HepG2 (cell line): ENCODE measurements at regions not wholly inside any gene's neighbourhood (a gene's known extent, or its start where the extent isn't known, plus 50 kb on each side); places are given as distances from the start of the nearest gene placed in this dataset.

ENCODE experiments used
- ATAC-seq: fragments of 200-7000 bp; cut with Tn5 transposase; 3 replicates; pipeline ENCODE4 v1.9.1; 2020; ENCODE audit warnings: mild to moderate bottlenecking, moderate library complexity
- BruUV-seq: library from RNA; stranded (reverse); fragments of 400-500 nt; replicated peaks from 2 replicates; lab custom pipeline; 2021; lab: Mats Ljungman, UMichigan
- CTCF ChIA-PET: fragments of 300-600 bp; formaldehyde crosslinking; extraction: SDS; loops from one replicate; lab custom pipeline; 2021; ENCODE audit warnings: low total read pairs, inconsistent platforms, low intra/inter-chr PET ratio; lab: Yijun Ruan, JAX
- POLR2A ChIA-PET: fragments of 350-600 bp; sonication (Branson Sonifier 250); formaldehyde crosslinking; loops from one replicate; lab custom pipeline; 2020; ENCODE audit warnings: antibody characterized with exemption, inconsistent platforms; lab: Yijun Ruan, JAX
- DNase-seq: peaks from one replicate; pipeline ENCODE4 v3.0.0-alpha.2; 2015; ENCODE audit warnings: low spot score
- FAIRE-seq: peaks from 3 replicates; lab custom pipeline; 2011; peaks lifted over from hg19 to GRCh38; lab: Jason Lieb, UNC
- H2AFZ ChIP-seq: one replicate; pipeline ENCODE4 v1.6.1; 2011; ENCODE audit warnings: low read length, inconsistent platforms
- H3K27ac ChIP-seq: fragments of 300-600 bp; 3 replicates; pipeline ENCODE4 v1.8.0; 2011; ENCODE audit warnings: mixed run types, mild to moderate bottlenecking, mixed read lengths, low read length, inconsistent platforms; ENCODE audit not compliant: insufficient read depth; ENCODE audit errors: extremely low read length
- H3K27me3 ChIP-seq, 2 experiments: fragments of 200-600 bp in 1 of 2; 2 replicates in 1 of 2; 3 replicates in 1 of 2; pipeline versions ENCODE4 v1.6.0 to v1.8.0; 2011; ENCODE audit warnings: low read length in 2 of 2, mild to moderate bottlenecking in 2 of 2, moderate library complexity in 2 of 2, inconsistent platforms in 1 of 2; ENCODE audit not compliant: insufficient read depth in 2 of 2, control insufficient read depth in 1 of 2
- H3K36me3 ChIP-seq, 2 experiments: fragments of 200-600 bp in 1 of 2; replicated peaks in 1 of 2; 2 replicates in 1 of 2; 3 replicates in 1 of 2; pipeline versions ENCODE4 v1.5.1 to v1.8.0; 2011; ENCODE audit warnings: low read length in 2 of 2, inconsistent platforms in 1 of 2; ENCODE audit not compliant: insufficient read depth in 2 of 2, control insufficient read depth in 1 of 2
- H3K4me1 ChIP-seq: 2 replicates; pipeline ENCODE4 v1.5.1; 2012; ENCODE audit warnings: low read length, inconsistent platforms; ENCODE audit not compliant: insufficient read depth
- H3K4me2 ChIP-seq: 2 replicates; pipeline ENCODE4 v1.6.0; 2011; ENCODE audit warnings: low read depth, low read length, inconsistent platforms
- H3K4me3 ChIP-seq, 3 experiments: fragments of 200-600 bp in 1 of 3; sonication (generic), shearing (Covaris generic) in 1 of 3; replicated peaks in 1 of 3; 2 replicates each; pipeline ENCODE4 v1.5.1; 2011 to 2016; ENCODE audit warnings: low read length in 3 of 3, inconsistent platforms in 2 of 3, low read depth in 2 of 3, mild to moderate bottlenecking in 2 of 3, control low read depth in 1 of 3, mixed read lengths in 1 of 3; ENCODE audit not compliant: insufficient read depth in 1 of 3
- H3K79me2 ChIP-seq: one replicate; pipeline ENCODE4 v1.6.1; 2011; ENCODE audit warnings: low read length, inconsistent platforms; ENCODE audit not compliant: insufficient read depth
- H3K9ac ChIP-seq: 2 replicates; pipeline ENCODE4 v1.6.0; 2011; ENCODE audit warnings: mild to moderate bottlenecking, low read depth, low read length, inconsistent platforms; ENCODE audit not compliant: insufficient read depth
- H3K9me3 ChIP-seq: 2 replicates; pipeline ENCODE4 v1.5.1; 2012; ENCODE audit warnings: mild to moderate bottlenecking, low read length
- H4K20me1 ChIP-seq: 2 replicates; pipeline ENCODE4 v1.6.0; 2011; ENCODE audit warnings: inconsistent platforms, mild to moderate bottlenecking, low read length, moderate library complexity; ENCODE audit not compliant: insufficient read depth
- BHLHE40 ChIP-seq: IDR thresholded peaks from 2 replicates; pipeline ENCODE4 v1.6.1; 2011; ENCODE audit warnings: low read length, improper control_type of control experiment
- ZNF431 ChIP-seq: sonication (generic); formaldehyde crosslinking; IDR thresholded peaks from 2 replicates; pipeline ENCODE4 v1.9.0; 2022; ENCODE audit warnings: missing genetic modification reagents, low read depth, mild to moderate bottlenecking, borderline replicate concordance
- WGBS: methylation state at CpG from one replicate; pipeline ENCODE4 v1.1.6; 2017; ENCODE audit warnings: low lambda C conversion rate; 5-methylcytosine and 5-hydroxymethylcytosine counted together
- in situ Hi-C: cut with HindIII; loops from 2 replicates; pipeline ENCODE4 v1.10.0; 2017; ENCODE audit warnings: low pct_unique_long_range_greater_than_20kb; ENCODE audit not compliant: extremely low pct_ligation_motif_present
- intact Hi-C: fragments of 100-400 bp; cut with micrococcal nuclease; formaldehyde crosslinking; loops from one replicate; pipeline ENCODE4 v1.10.0; 2022; ENCODE audit not compliant: unreplicated experiment
- TF ChIP-seq, protein P1 (sequence below): sonication (generic); formaldehyde crosslinking; conservative IDR thresholded peaks from 2 replicates; pipeline ENCODE4 v1.4.0; 2020; ENCODE audit warnings: missing genetic modification reagents
- TF ChIP-seq, protein P2 (sequence below): sonication (generic); formaldehyde crosslinking; IDR thresholded peaks from 2 replicates; pipeline ENCODE4 v1.4.0; 2020; ENCODE audit warnings: mild to moderate bottlenecking, missing genetic modification reagents
- TF ChIP-seq, protein P3 (sequence below): sonication (generic); formaldehyde crosslinking; IDR thresholded peaks from 2 replicates; pipeline ENCODE4 v1.5.0; 2020; ENCODE audit warnings: mild to moderate bottlenecking, missing genetic modification reagents
- TF ChIP-seq, protein P4 (sequence below): sonication (generic); formaldehyde crosslinking; IDR thresholded peaks from 2 replicates; pipeline ENCODE4 v1.5.0; 2020; ENCODE audit warnings: missing genetic modification reagents

DNA sequence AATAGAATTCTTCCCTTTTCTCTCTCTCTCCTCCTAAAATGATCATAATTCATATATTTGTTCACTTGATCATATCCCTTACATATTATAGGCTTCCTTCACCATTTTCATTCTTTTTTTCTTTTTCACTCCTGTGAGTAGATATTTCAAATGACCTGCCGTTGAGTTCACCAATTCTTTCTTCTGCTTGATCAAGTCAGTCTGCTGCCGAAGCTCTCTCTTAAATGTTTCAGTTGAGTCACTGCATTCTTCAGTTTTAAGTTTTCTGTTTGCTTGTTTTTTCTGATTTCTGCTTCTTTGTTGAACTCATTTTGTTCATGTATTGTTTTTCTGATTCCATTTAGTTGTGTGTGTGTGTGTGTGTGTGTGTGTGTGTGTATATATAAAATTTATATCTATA lies 354.3 kb downstream of the GPAT3 start:
- H3K27ac ChIP-seq, result no peak overlapping the region
- H3K79me2 ChIP-seq, result no peaks in the 10 kb centered on the region
- H4K20me1 ChIP-seq, result no peaks in the 10 kb centered on the region
- no peak overlapping the region for H3K9ac ChIP-seq
- no peaks in the 10 kb centered on the region for H3K9me3 ChIP-seq
- DNase-seq (no peak), FAIRE-seq (no peak), ATAC-seq (no peak)
- no peak overlapping the region for H3K4me2 ChIP-seq
- H2AFZ ChIP-seq, result no peak overlapping the region
- ChIA-PET POLR2A (no interaction called here), CTCF (no interaction called here)
- in situ Hi-C loops, result no loop called here
- no TSS peak for BruUV-seq
- no peaks in the 10 kb centered on the region; a peak in 1 of 5 replicates for H3K27me3 ChIP-seq
- H3K4me3 ChIP-seq, result no peak overlapping the region
- intact Hi-C loops, result no loop called here
- TF ChIP-seq BHLHE40 (no peak), ZNF431 (CRISPR knock-in tag) (no peak)
- TF ChIP-seq, protein P1, sequence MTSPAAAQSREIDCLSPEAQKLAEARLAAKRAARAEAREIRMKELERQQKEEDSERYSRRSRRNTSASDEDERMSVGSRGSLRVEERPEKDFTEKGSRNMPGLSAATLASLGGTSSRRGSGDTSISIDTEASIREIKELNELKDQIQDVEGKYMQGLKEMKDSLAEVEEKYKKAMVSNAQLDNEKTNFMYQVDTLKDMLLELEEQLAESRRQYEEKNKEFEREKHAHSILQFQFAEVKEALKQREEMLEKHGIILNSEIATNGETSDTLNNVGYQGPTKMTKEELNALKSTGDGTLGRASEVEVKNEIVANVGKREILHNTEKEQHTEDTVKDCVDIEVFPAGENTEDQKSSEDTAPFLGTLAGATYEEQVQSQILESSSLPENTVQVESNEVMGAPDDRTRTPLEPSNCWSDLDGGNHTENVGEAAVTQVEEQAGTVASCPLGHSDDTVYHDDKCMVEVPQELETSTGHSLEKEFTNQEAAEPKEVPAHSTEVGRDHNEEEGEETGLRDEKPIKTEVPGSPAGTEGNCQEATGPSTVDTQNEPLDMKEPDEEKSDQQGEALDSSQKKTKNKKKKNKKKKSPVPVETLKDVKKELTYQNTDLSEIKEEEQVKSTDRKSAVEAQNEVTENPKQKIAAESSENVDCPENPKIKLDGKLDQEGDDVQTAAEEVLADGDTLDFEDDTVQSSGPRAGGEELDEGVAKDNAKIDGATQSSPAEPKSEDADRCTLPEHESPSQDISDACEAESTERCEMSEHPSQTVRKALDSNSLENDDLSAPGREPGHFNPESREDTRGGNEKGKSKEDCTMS (CRISPR knock-in tag), result no peak
- TF ChIP-seq, protein P2, sequence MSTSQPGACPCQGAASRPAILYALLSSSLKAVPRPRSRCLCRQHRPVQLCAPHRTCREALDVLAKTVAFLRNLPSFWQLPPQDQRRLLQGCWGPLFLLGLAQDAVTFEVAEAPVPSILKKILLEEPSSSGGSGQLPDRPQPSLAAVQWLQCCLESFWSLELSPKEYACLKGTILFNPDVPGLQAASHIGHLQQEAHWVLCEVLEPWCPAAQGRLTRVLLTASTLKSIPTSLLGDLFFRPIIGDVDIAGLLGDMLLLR, result no peak
- TF ChIP-seq, protein P3, sequence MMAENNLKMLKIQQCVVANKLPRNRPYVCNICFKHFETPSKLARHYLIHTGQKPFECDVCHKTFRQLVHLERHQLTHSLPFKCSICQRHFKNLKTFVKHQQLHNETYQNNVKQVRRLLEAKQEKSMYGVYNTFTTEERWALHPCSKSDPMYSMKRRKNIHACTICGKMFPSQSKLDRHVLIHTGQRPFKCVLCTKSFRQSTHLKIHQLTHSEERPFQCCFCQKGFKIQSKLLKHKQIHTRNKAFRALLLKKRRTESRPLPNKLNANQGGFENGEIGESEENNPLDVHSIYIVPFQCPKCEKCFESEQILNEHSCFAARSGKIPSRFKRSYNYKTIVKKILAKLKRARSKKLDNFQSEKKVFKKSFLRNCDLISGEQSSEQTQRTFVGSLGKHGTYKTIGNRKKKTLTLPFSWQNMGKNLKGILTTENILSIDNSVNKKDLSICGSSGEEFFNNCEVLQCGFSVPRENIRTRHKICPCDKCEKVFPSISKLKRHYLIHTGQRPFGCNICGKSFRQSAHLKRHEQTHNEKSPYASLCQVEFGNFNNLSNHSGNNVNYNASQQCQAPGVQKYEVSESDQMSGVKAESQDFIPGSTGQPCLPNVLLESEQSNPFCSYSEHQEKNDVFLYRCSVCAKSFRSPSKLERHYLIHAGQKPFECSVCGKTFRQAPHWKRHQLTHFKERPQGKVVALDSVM (CRISPR knock-in tag), result no peak
- TF ChIP-seq, protein P4, sequence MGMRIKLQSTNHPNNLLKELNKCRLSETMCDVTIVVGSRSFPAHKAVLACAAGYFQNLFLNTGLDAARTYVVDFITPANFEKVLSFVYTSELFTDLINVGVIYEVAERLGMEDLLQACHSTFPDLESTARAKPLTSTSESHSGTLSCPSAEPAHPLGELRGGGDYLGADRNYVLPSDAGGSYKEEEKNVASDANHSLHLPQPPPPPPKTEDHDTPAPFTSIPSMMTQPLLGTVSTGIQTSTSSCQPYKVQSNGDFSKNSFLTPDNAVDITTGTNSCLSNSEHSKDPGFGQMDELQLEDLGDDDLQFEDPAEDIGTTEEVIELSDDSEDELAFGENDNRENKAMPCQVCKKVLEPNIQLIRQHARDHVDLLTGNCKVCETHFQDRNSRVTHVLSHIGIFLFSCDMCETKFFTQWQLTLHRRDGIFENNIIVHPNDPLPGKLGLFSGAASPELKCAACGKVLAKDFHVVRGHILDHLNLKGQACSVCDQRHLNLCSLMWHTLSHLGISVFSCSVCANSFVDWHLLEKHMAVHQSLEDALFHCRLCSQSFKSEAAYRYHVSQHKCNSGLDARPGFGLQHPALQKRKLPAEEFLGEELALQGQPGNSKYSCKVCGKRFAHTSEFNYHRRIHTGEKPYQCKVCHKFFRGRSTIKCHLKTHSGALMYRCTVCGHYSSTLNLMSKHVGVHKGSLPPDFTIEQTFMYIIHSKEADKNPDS, result no peak
- WGBS, result 0% methylated on average over 2 of the region's 2 CpGs
- H3K4me1 ChIP-seq, result no peaks in the 10 kb centered on the region
- no peaks in the 10 kb centered on the region for H3K36me3 ChIP-seq
